ENCODE measurements at regions not wholly inside any gene's neighbourhood (a gene's known extent, or its start where the extent isn't known, plus 50 kb on each side); places are given as distances from the start of the nearest gene placed in this dataset.

- intact Hi-C loops (cut with DNase I), result no loop called here
- Histone ChIP-seq H3K36me3 (no peaks in the 10 kb centered on the region), H3K4me3 (no peak overlapping the region), H3K4me1 (no peaks in the 10 kb centered on the region), H3K9me3 (no peaks in the 10 kb centered on the region), H3K27ac (no peak overlapping the region), H3K27me3 (no peaks in the 10 kb centered on the region)
- WGBS, 2 donors, result 78 to 80% methylated on average over 4 of the region's 4 CpGs
- TF ChIP-seq POLR2A (IDR thresholded peaks at IDR 0.05), result no peak
- TF ChIP-seq CTCF (IDR thresholded peaks at IDR 0.05), result no peak
- DNase-seq, result no peak
These were observed 1276.5 kb upstream of the MIR17HG start for GRCh38 chr13:90070837-90071525.

GRCh38 chr13:90084684-90085290 is 1262.7 kb upstream of the MIR17HG start:
- H3K9me3 ChIP-seq, result no peaks in the 10 kb centered on the region
- H3K36me3 ChIP-seq, result no peaks in the 10 kb centered on the region
- DNase-seq, result no peak
- whole genome bisulfite sequencing, 2 donors, result 77 to 100% methylated on average over 1 of the region's 1 CpG
- no peaks in the 10 kb centered on the region for H3K4me1 ChIP-seq
- H3K27ac ChIP-seq, result no peak overlapping the region
- intact Hi-C loops (cut with DNase I), result no loop called here
- no peaks in the 10 kb centered on the region for H3K27me3 ChIP-seq
- TF ChIP-seq CTCF (IDR thresholded peaks at IDR 0.05), result no peak
- no peak for TF ChIP-seq POLR2A (IDR thresholded peaks at IDR 0.05)
- H3K4me3 ChIP-seq, result no peak overlapping the region

GRCh38 chr13:90089051-90089450 is 1258.4 kb upstream of the MIR17HG start:
- no peaks in the 10 kb centered on the region for H3K9me3 ChIP-seq
- WGBS, 2 donors, result 91 to 95% methylated on average over 3 of the region's 3 CpGs
- no peaks in the 10 kb centered on the region for H3K27me3 ChIP-seq
- H3K4me3 ChIP-seq, result no peak overlapping the region
- TF ChIP-seq CTCF (IDR thresholded peaks at IDR 0.05) (no peak), POLR2A (IDR thresholded peaks at IDR 0.05) (no peak)
- H3K4me1 ChIP-seq, result no peaks in the 10 kb centered on the region
- H3K36me3 ChIP-seq, result no peaks in the 10 kb centered on the region
- H3K27ac ChIP-seq, result no peak overlapping the region
- intact Hi-C loops (cut with DNase I), result no loop called here
- DNase-seq, result no peak

DNA sequence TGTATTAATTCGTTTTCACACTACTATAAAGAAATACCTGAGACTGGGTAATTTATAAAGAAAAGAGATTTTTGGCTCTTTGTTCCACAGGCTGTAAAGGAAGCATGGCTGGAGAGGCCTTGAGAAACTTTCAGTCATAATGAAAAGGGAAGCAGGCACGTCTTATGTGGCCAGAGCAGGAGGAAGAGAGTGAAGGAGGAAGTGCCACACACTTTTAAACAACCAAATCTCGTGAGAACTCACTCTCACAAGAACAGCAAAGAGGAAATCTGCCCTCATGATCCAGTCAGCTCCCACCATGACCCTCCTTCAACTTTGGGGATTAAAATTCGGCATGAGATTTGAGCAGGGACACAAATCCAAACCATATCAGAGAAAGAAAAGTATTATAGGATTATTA is 1255.9 kb upstream of the MIR17HG start:
- WGBS, 2 donors, result 12 to 31% methylated on average over 4 of the region's 4 CpGs
- H3K4me1 ChIP-seq, result no peaks in the 10 kb centered on the region
- no peaks in the 10 kb centered on the region for H3K36me3 ChIP-seq
- TF ChIP-seq CTCF (IDR thresholded peaks at IDR 0.05) (no peak), POLR2A (IDR thresholded peaks at IDR 0.05) (no peak)
- no peak for DNase-seq
- intact Hi-C loops (cut with DNase I), result no loop called here
- no peak overlapping the region for H3K27ac ChIP-seq
- no peak overlapping the region for H3K4me3 ChIP-seq
- no peaks in the 10 kb centered on the region for H3K9me3 ChIP-seq
- no peaks in the 10 kb centered on the region for H3K27me3 ChIP-seq

GRCh38 chr13:90094357-90094756 is 1253.1 kb upstream of the MIR17HG start:
- intact Hi-C loops (cut with DNase I), result no loop called here
- H3K4me1 ChIP-seq, result no peaks in the 10 kb centered on the region
- no peaks in the 10 kb centered on the region for H3K27me3 ChIP-seq
- H3K36me3 ChIP-seq, result no peaks in the 10 kb centered on the region
- no peak for DNase-seq
- H3K27ac ChIP-seq, result no peak overlapping the region
- no peaks in the 10 kb centered on the region for H3K9me3 ChIP-seq
- H3K4me3 ChIP-seq, result no peak overlapping the region
- TF ChIP-seq CTCF (IDR thresholded peaks at IDR 0.05) (no peak), POLR2A (IDR thresholded peaks at IDR 0.05) (no peak)
- WGBS, 2 donors, result 66 to 67% methylated on average over 2 of the region's 2 CpGs

All from esophagus squamous epithelium (tissue), 5 donors.